ENCODE measurements at regions not wholly inside any gene's neighbourhood (a gene's known extent, or its start where the extent isn't known, plus 50 kb on each side); places are given as distances from the start of the nearest gene placed in this dataset.
A peak's percentile ranks its signal among the peaks of the same experiment; 100 is the strongest.

DNA sequence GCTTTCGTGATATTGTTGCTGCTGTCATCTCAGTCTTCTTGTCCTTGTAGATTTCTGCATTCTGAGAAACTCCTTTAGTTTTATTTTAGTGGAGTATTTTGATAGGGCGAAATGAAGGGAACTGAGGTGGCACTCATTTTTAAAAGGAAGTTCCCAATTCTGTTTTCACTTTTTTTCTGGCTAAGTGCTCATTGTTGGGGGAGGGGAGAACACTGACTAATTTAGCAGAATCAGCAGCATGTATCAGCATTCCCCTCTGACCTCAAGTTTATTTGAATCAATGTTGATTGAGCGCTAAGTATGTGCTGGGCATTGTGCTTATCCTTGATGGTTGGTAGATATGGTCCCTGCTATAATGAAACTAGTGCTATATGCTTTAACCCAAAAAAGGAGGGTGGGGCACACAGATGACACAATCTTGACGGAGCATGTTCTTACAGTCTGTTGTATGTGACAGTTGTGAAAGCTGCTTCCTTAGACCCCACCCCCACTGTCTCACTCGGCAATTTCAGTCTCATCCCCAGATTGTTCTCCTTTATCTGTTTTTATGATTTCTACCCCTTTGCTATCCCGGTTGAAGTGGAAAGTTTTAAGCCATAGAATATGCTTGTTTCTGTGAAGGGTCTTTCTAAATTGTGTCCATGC lies 262.4 kb downstream of the SOX4 start:
- Histone ChIP-seq H2BK5ac (ENCODE audit: insufficient read length, low read length) (no peak overlapping the region), H3K56ac (ENCODE audit: insufficient read length, low read depth, low read length) (no peak overlapping the region), H3K79me1 (ENCODE audit: insufficient read depth, low read depth, low read length, poor library complexity, severe bottlenecking) (peaks cover 8% of the 10 kb centered on the region), H3K23ac (ENCODE audit: insufficient read length, low read depth, low read length) (no peak overlapping the region), H4K5ac (ENCODE audit: insufficient read length, low read depth, low read length) (no peak overlapping the region), H2AK5ac (ENCODE audit: insufficient read length, low read length) (no peak overlapping the region), H3K79me2 (ENCODE audit: insufficient read depth, low read length) (peaks cover 4% of the 10 kb centered on the region; the same call in 1 of the 2 replicates), H3K9ac (ENCODE audit: extremely low read depth, insufficient read length, low read length) (no peak overlapping the region), H2BK12ac (ENCODE audit: insufficient read length, low read depth, low read length) (no peak overlapping the region), H4K8ac (replicated peaks; ENCODE audit: insufficient read length, low read depth, low read length) (no peak overlapping the region), H4K91ac (ENCODE audit: insufficient read length, low read depth, low read length) (no peak overlapping the region), H3K23me2 (ENCODE audit: insufficient read length, low read depth, low read length, poor library complexity, severe bottlenecking) (no peaks in the 10 kb centered on the region), H3K27me3 (ENCODE audit: insufficient read depth, low read length) (no peaks in the 10 kb centered on the region), H2BK120ac (ENCODE audit: low read depth, low read length, poor library complexity, severe bottlenecking) (no peak overlapping the region), H2AFZ (ENCODE audit: low read length) (no peak overlapping the region), H3T11ph (ENCODE audit: low read length) (no peak overlapping the region), H2BK20ac (ENCODE audit: low read depth, low read length, poor library complexity, severe bottlenecking) (no peak overlapping the region), H4K20me1 (ENCODE audit: control insufficient read depth, insufficient read depth, insufficient read length) (no peaks in the 10 kb centered on the region), H3K18ac (ENCODE audit: insufficient read length, low read depth, low read length) (no peak overlapping the region), H3K14ac (ENCODE audit: insufficient read depth, low read length) (no peak overlapping the region), H3K4ac (ENCODE audit: low read depth, low read length) (no peak overlapping the region), H3K9me3 (ENCODE audit: control insufficient read depth, low read depth, low read length) (no peaks in the 10 kb centered on the region), H3K4me2 (ENCODE audit: insufficient read depth, insufficient read length, low read length) (no peak overlapping the region), H3K27ac (ENCODE audit: insufficient read length, low read depth, low read length) (no peak overlapping the region), H2BK15ac (ENCODE audit: low read depth, low read length) (no peak overlapping the region), H3K4me1 (ENCODE audit: insufficient read depth, low read length) (no peaks in the 10 kb centered on the region)
- DNase-seq = no peak
- H3K36me3 Mint-ChIP-seq (ENCODE audit: insufficient read depth in 1 of 3, low read depth in 3 of 3) = peaks cover 29 to 47% (median 42%) of the 10 kb centered on the region in 3 experiments
- TF ChIP-seq, protein P1, sequence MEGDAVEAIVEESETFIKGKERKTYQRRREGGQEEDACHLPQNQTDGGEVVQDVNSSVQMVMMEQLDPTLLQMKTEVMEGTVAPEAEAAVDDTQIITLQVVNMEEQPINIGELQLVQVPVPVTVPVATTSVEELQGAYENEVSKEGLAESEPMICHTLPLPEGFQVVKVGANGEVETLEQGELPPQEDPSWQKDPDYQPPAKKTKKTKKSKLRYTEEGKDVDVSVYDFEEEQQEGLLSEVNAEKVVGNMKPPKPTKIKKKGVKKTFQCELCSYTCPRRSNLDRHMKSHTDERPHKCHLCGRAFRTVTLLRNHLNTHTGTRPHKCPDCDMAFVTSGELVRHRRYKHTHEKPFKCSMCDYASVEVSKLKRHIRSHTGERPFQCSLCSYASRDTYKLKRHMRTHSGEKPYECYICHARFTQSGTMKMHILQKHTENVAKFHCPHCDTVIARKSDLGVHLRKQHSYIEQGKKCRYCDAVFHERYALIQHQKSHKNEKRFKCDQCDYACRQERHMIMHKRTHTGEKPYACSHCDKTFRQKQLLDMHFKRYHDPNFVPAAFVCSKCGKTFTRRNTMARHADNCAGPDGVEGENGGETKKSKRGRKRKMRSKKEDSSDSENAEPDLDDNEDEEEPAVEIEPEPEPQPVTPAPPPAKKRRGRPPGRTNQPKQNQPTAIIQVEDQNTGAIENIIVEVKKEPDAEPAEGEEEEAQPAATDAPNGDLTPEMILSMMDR (conservative IDR thresholded peaks at IDR 0.05) = no peak
- peaks cover 0 to 5% of the 10 kb centered on the region in 2 experiments; a peak in 1 of 4 replicates for H3K4me1 Mint-ChIP-seq
- no peak overlapping the region for H3K4me3 Mint-ChIP-seq
- peaks cover 6 to 13% of the 10 kb centered on the region in 2 experiments; a peak in 4 of 5 replicates for H3K9me3 Mint-ChIP-seq
- WGBS (ENCODE audit: extremely low coverage, insufficient read length, low lambda C conversion rate) = no CpG with 5 or more reads among the region's 6 CpGs
- no peaks in the 10 kb centered on the region for H3K27me3 Mint-ChIP-seq (ENCODE audit: low read depth)
- peak overlapping the region in 1 of 3 experiments; percentile 52; a peak in 1 of 7 replicates for H3K27ac Mint-ChIP-seq
